ENCODE measurements at regions not wholly inside any gene's neighbourhood (a gene's known extent, or its start where the extent isn't known, plus 50 kb on each side); places are given as distances from the start of the nearest gene placed in this dataset.

DNA sequence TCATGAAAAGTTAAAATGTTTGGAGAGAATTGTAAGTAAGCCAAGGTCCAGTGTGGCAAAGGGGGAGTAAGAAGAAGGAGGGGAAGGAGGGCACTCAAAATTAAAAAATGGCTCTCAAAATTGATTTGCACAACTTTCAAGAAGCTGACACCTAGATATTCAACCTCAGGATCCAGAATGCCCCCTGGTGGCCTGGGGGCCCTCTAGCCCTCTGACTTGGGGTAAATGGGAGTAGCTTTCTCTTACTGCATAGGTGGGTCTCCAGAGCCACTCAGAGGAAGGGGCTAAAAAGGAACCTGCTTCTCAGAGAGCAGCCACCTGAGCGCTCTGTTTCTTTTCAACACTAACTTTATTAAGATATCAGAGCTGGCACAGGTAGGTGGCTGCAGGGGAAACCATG lies 968.5 kb downstream of the BCL11A start:
- no peak for TF ChIP-seq POLR2AphosphoS5 (IDR thresholded peaks at IDR 0.05; ENCODE audit: low read depth)
- TF ChIP-seq, protein P1, sequence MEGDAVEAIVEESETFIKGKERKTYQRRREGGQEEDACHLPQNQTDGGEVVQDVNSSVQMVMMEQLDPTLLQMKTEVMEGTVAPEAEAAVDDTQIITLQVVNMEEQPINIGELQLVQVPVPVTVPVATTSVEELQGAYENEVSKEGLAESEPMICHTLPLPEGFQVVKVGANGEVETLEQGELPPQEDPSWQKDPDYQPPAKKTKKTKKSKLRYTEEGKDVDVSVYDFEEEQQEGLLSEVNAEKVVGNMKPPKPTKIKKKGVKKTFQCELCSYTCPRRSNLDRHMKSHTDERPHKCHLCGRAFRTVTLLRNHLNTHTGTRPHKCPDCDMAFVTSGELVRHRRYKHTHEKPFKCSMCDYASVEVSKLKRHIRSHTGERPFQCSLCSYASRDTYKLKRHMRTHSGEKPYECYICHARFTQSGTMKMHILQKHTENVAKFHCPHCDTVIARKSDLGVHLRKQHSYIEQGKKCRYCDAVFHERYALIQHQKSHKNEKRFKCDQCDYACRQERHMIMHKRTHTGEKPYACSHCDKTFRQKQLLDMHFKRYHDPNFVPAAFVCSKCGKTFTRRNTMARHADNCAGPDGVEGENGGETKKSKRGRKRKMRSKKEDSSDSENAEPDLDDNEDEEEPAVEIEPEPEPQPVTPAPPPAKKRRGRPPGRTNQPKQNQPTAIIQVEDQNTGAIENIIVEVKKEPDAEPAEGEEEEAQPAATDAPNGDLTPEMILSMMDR (IDR thresholded peaks at IDR 0.05; ENCODE audit: insufficient read depth, low read length): peak; percentile 4

Measured in HL-60 (cell line).